Esophagus squamous epithelium (tissue), 5 donors: ENCODE measurements at regions not wholly inside any gene's neighbourhood (a gene's known extent, or its start where the extent isn't known, plus 50 kb on each side); places are given as distances from the start of the nearest gene placed in this dataset.

ENCODE experiments used
- DNase-seq: peaks from one replicate; lab custom pipeline; 2025; lab: John Stamatoyannopoulos, UW
- H3K27ac ChIP-seq, 4 donors: fragments of 200-600 bp; sonication (generic); one replicate each; pipeline ENCODE4 v1.5.1; 2016 to 2019; ENCODE audit warnings: mild to moderate bottlenecking in 1 of 4
- H3K27me3 ChIP-seq, 4 donors: fragments of 200-600 bp; sonication (generic); 1 replicate in 3 of 4; 2 replicates in 1 of 4; pipeline versions ENCODE4 v1.5.1 to v1.6.0; 2017 to 2021; ENCODE audit warnings: antibody characterized with exemption in 1 of 4
- H3K36me3 ChIP-seq, 3 donors: fragments of 200-600 bp; sonication (generic); one replicate each; pipeline ENCODE4 v1.5.1; 2016 to 2019
- H3K4me1 ChIP-seq, 3 donors: fragments of 200-600 bp; sonication (generic); one replicate each; pipeline ENCODE4 v1.5.1; 2017 to 2019
- H3K4me3 ChIP-seq, 4 donors: fragments of 200-600 bp; sonication (generic); 1 replicate in 3 of 4; 2 replicates in 1 of 4; pipeline ENCODE4 v1.5.1; 2016 to 2019; ENCODE audit warnings: mild to moderate bottlenecking in 2 of 4, moderate library complexity in 1 of 4
- H3K9me3 ChIP-seq, 3 donors: fragments of 200-600 bp; sonication (generic); one replicate each; pipeline ENCODE4 v1.5.1; 2016 to 2019
- POLR2A ChIP-seq, 4 donors: fragments of 450-650 bp; IDR thresholded peaks; one replicate each; pipeline ENCODE4 v1.6.1; 2017; ENCODE audit warnings: antibody characterized with exemption in 4 of 4, mild to moderate bottlenecking in 4 of 4, moderate library complexity in 3 of 4
- WGBS, 2 donors: methylation state at CpG; one replicate each; pipeline ENCODE4 v1.1.5; 2018; 5-methylcytosine and 5-hydroxymethylcytosine counted together
- intact Hi-C: fragments of 100-400 bp; cut with DNase I; formaldehyde crosslinking; loops from one replicate; pipeline ENCODE4 v1.15.0; 2022
- TF ChIP-seq, protein P1 (sequence below), 6 experiments: fragments of 450-650 bp in 4 of 6; fragments of 200-600 bp in 2 of 6; sonication (generic) in 2 of 6; IDR thresholded peaks; one replicate each; pipeline ENCODE4 v1.5.1; 2016 to 2019; ENCODE audit warnings: antibody characterized with exemption in 6 of 6, mild to moderate bottlenecking in 4 of 6, moderate library complexity in 4 of 6
- donor health status: DM: yes; HTN: yes; CAD: no.

DNA sequence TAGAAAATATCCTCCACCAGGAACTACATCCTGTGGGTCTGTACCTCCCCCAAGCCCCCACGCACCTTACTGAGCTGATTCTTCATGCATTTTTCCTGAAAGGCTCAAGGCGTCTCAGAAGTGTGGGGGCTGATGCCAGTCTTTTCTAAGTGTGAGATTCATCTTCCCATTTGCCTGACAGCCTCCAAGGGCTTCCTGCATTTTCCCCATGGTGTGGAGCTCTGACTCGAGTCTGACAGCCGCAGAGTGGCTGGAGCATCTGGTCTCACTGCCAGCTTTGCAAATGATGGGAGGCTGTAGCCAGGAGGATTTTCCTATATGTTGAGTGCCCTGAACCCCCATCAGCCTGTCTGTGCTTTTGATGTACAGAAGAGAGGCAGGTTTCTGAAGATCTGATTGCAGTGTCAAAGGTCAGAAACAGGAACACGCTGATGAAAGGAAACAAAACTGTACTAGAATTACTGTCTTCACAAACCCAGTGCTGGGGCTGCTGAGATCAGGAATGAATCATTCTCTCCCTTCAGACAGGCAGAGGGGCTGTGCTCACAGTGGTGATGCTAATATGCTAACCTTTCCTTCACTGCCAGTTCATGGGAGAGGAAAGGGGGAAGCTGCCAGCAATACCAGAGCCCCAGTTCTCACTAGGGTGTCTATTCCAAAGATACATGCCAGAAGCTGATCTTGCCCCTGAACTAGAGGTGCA is 201.5 kb upstream of the C1orf174 start:
- intact Hi-C loops: no loop called here
- no peak overlapping the region for H3K27ac ChIP-seq
- DNase-seq: no peak
- H3K27me3 ChIP-seq: peaks cover 0 to 26% (median 0%) of the 10 kb centered on the region in 4 donors
- H3K36me3 ChIP-seq: no peaks in the 10 kb centered on the region
- H3K9me3 ChIP-seq: peaks cover 0 to 5% (median 0%) of the 10 kb centered on the region in 3 donors
- H3K4me1 ChIP-seq: no peaks in the 10 kb centered on the region
- WGBS, 2 donors: 11 to 27% methylated on average over 2 to 5 of the region's 5 CpGs
- no peak overlapping the region for H3K4me3 ChIP-seq
- TF ChIP-seq POLR2A (IDR thresholded peaks at IDR 0.05): no peak
- TF ChIP-seq, protein P1, sequence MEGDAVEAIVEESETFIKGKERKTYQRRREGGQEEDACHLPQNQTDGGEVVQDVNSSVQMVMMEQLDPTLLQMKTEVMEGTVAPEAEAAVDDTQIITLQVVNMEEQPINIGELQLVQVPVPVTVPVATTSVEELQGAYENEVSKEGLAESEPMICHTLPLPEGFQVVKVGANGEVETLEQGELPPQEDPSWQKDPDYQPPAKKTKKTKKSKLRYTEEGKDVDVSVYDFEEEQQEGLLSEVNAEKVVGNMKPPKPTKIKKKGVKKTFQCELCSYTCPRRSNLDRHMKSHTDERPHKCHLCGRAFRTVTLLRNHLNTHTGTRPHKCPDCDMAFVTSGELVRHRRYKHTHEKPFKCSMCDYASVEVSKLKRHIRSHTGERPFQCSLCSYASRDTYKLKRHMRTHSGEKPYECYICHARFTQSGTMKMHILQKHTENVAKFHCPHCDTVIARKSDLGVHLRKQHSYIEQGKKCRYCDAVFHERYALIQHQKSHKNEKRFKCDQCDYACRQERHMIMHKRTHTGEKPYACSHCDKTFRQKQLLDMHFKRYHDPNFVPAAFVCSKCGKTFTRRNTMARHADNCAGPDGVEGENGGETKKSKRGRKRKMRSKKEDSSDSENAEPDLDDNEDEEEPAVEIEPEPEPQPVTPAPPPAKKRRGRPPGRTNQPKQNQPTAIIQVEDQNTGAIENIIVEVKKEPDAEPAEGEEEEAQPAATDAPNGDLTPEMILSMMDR (IDR thresholded peaks at IDR 0.05): no peak

DNA sequence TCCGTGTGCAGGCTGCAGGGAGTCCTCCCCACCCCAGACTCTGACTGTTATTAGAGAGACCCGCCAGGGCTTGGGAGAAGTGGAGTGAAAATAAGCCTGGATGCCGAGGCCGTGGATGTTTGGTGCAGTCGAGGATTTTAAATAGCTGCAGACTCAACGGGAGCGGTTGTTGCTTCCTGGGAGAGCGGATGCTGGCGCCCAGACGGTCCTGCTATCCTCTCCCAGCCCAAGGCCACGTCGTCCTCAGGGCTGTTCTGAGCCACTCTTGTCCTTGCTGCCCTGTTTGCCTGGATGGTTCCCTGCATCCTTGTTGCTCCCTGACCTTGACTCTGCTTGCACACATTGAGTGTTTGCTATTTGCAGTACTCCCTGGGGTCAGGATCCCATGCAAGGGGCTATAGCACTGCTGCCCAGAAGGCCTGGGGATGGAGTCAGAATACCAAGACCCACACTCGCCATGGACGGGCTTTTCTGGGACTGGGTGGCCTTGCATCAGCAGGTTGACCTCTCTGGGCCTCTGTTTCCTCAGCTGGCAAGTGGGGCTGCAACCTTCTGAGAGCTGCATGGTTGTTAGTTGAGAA is 205.3 kb upstream of the C1orf174 start:
- no peaks in the 10 kb centered on the region for H3K4me1 ChIP-seq
- DNase-seq: no peak
- H3K27me3 ChIP-seq: peaks cover 0 to 33% (median 0%) of the 10 kb centered on the region in 4 donors
- WGBS, 2 donors: 82 to 84% methylated on average over 6 to 10 of the region's 14 CpGs
- H3K4me3 ChIP-seq: no peak overlapping the region
- H3K9me3 ChIP-seq: no peaks in the 10 kb centered on the region
- intact Hi-C loops: no loop called here
- H3K36me3 ChIP-seq: no peaks in the 10 kb centered on the region
- H3K27ac ChIP-seq: no peak overlapping the region
- TF ChIP-seq, protein P1 (IDR thresholded peaks at IDR 0.05): no peak
- no peak for TF ChIP-seq POLR2A (IDR thresholded peaks at IDR 0.05)

DNA sequence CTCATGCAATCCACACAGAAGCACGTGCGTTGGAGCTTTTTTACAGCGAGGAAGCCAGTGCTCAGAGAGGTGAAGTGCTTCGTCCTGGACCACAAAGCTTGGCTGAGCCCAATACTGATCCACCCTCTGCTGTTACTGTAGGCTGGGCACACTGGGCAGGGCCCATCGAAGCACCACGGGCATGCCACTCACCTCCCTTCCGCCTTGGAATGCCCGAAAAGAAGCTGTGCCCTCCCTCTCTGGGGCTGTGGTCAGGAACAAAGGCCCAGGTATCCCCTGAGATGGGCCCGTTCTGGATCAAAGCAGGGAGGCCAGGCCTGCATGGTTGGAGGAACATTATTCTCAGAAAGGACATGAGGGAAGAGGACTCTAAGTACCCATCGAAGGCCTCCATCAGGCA is 206.7 kb upstream of the C1orf174 start:
- Histone ChIP-seq H3K4me3 (no peak overlapping the region), H3K4me1 (no peaks in the 10 kb centered on the region), H3K36me3 (no peaks in the 10 kb centered on the region), H3K9me3 (no peaks in the 10 kb centered on the region), H3K27ac (no peak overlapping the region), H3K27me3 (peaks cover 0 to 27% (median 0%) of the 10 kb centered on the region in 4 donors)
- no peak for TF ChIP-seq POLR2A (IDR thresholded peaks at IDR 0.05)
- TF ChIP-seq, protein P1 (IDR thresholded peaks at IDR 0.05): no peak
- WGBS, 2 donors: 47 to 61% methylated on average over 3 to 5 of the region's 10 CpGs
- no peak for DNase-seq
- intact Hi-C loops: no loop called here

DNA sequence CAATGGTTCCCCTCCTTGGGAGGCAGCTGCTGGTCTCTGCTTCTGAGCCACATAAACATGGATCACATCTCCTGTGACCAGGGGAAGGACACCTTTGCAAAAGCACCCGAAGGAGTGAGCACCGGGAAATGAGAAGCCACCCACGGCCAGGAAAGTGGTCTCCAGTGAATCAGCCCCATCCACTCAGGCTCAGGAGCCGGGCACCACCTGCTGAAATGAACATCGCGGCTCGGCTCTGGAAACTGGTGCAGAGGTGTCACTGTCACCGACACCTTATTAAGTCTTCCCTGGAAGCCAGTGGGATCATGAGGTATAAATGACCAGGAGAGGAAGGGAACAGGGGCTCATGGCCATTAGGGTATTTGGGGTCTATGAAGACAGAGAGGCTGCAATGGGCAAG is 207.2 kb upstream of the C1orf174 start:
- TF ChIP-seq, protein P1 (IDR thresholded peaks at IDR 0.05): no peak
- TF ChIP-seq POLR2A (IDR thresholded peaks at IDR 0.05): no peak
- Histone ChIP-seq H3K36me3 (no peaks in the 10 kb centered on the region), H3K9me3 (no peaks in the 10 kb centered on the region), H3K4me1 (no peaks in the 10 kb centered on the region), H3K27me3 (peaks cover 0 to 25% (median 0%) of the 10 kb centered on the region in 4 donors), H3K27ac (no peak overlapping the region), H3K4me3 (no peak overlapping the region)
- 70 to 83% methylated on average over 3 to 8 of the region's 8 CpGs for WGBS, 2 donors
- intact Hi-C loops: no loop called here
- no peak for DNase-seq

DNA sequence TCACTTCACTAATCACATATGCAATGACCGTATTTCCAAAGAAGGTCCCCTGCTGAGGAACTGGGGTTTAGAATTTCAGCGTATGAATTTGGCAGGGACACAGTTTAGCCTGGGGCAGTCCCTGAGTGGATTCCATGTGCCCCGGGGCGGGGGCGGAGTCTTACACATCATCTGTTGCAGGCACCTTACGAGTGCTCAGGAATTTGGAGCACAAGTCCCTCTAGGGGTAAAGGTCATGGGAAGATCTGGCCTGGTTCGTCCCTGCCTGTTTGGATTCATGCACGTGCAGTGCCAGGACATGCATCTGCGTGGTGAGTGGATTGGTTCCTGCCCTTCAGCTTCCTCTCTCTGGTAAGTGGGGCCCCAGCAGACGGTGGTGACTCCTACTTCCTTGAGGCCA is 208.3 kb upstream of the C1orf174 start:
- H3K36me3 ChIP-seq: no peaks in the 10 kb centered on the region
- H3K4me3 ChIP-seq: no peak overlapping the region
- H3K27me3 ChIP-seq: peaks cover 0 to 25% (median 0%) of the 10 kb centered on the region in 4 donors
- 42 to 60% methylated on average over 6 to 8 of the region's 10 CpGs for WGBS, 2 donors
- DNase-seq: no peak
- intact Hi-C loops: no loop called here
- no peaks in the 10 kb centered on the region for H3K9me3 ChIP-seq
- no peak overlapping the region for H3K27ac ChIP-seq
- TF ChIP-seq POLR2A (IDR thresholded peaks at IDR 0.05): no peak
- TF ChIP-seq, protein P1 (IDR thresholded peaks at IDR 0.05): no peak
- no peaks in the 10 kb centered on the region for H3K4me1 ChIP-seq
